ENCODE measurements at regions not wholly inside any gene's neighbourhood (a gene's known extent, or its start where the extent isn't known, plus 50 kb on each side); places are given as distances from the start of the nearest gene placed in this dataset.
"Not testable (repeated sequence)": the region's sequence is repeated elsewhere in the genome, so short reads cannot be mapped to it uniquely, and the experiment has no call there.

GRCh38 chr3:118144919-118145318, 889.7 kb downstream of the IGSF11 start:
- no peak for DNase-seq

GRCh38 chr3:118146658-118147375, 887.8 kb downstream of the IGSF11 start:
- DNase-seq, result no peak

GRCh38 chr3:118151164-118151563, 883.5 kb downstream of the IGSF11 start:
- no peak for DNase-seq

- not testable (repeated sequence) for DNase-seq
Measured at GRCh38 chr3:118162627-118163588, 871.7 kb downstream of the IGSF11 start.

GRCh38 chr3:118165413-118165812, 869.2 kb downstream of the IGSF11 start:
- no peak for DNase-seq

GRCh38 chr3:118167571-118167970, 867.1 kb downstream of the IGSF11 start:
- no peak for DNase-seq

GRCh38 chr3:118168175-118168574, 866.5 kb downstream of the IGSF11 start:
- DNase-seq, result no peak

- no peak for DNase-seq
Measured at GRCh38 chr3:118171236-118171852, 863.3 kb downstream of the IGSF11 start.

GRCh38 chr3:118180853-118181252, 853.8 kb downstream of the IGSF11 start:
- DNase-seq, result no peak

- DNase-seq, result no peak
Measured at GRCh38 chr3:118181274-118181673, 853.4 kb downstream of the IGSF11 start.

- DNase-seq, result no peak
Measured at GRCh38 chr3:118186051-118186450, 848.6 kb downstream of the IGSF11 start.

GRCh38 chr3:118187221-118187620, 847.4 kb downstream of the IGSF11 start:
- no peak for DNase-seq

GRCh38 chr3:118196183-118196582, 838.5 kb downstream of the IGSF11 start:
- DNase-seq, result no peak

GRCh38 chr3:118199044-118199443, 835.6 kb downstream of the IGSF11 start:
- DNase-seq, result no peak

- DNase-seq, result no peak
Measured at GRCh38 chr3:118204052-118204656, 830.5 kb downstream of the IGSF11 start.

GRCh38 chr3:118207271-118207670, 827.4 kb downstream of the IGSF11 start:
- DNase-seq, result no peak

- no peak for DNase-seq
Measured at GRCh38 chr3:118208642-118209041, 826.0 kb downstream of the IGSF11 start.

GRCh38 chr3:118213892-118214291, 820.8 kb downstream of the IGSF11 start:
- no peak for DNase-seq

GRCh38 chr3:118226206-118226605, 808.4 kb downstream of the IGSF11 start:
- DNase-seq, result no peak

- DNase-seq, result no peak
Measured at GRCh38 chr3:118227191-118227590, 807.5 kb downstream of the IGSF11 start.

- DNase-seq, result no peak
Measured at GRCh38 chr3:118228151-118228550, 806.5 kb downstream of the IGSF11 start.

GRCh38 chr3:118229196-118229595, 805.5 kb downstream of the IGSF11 start:
- DNase-seq, result no peak

- DNase-seq, result no peak
Measured at GRCh38 chr3:118231578-118231977, 803.1 kb downstream of the IGSF11 start.
